GM18909 (cell line): ENCODE measurements at regions not wholly inside any gene's neighbourhood (a gene's known extent, or its start where the extent isn't known, plus 50 kb on each side); places are given as distances from the start of the nearest gene placed in this dataset.

Experiments used
- ATAC-seq: cut with Tn5 transposase; IDR thresholded peaks from one replicate; pipeline ENCODE4 v1.9.1; 2021; ENCODE audit warnings: mild to moderate bottlenecking; ENCODE audit not compliant: unreplicated experiment, poor library complexity

DNA sequence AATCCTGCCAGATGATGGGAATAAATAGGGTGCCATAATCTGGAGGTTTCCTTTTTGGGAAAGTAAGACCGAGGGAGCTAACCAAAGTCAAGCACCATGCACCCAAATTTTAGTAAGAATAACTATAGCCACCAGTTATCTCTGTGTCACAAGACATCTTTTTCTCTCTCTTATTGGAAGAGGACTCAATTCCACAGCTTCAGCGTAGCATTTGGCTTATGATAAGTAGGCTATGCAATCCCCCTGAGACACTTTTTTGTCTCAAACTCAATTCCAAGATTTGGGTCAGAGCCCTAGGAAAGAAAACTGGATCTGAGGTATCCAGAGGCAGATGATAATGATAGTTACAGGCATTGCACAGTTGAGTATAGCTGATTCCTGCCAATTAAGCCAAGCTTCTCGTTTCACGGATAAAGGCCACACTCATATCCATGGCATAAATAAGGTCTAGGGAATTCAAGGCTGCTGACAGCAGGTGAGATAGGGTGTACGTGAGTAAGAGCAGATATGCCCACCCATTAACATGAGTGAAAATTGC lies 425.2 kb upstream of the CNTNAP2 start:
- ATAC-seq = no peak

DNA sequence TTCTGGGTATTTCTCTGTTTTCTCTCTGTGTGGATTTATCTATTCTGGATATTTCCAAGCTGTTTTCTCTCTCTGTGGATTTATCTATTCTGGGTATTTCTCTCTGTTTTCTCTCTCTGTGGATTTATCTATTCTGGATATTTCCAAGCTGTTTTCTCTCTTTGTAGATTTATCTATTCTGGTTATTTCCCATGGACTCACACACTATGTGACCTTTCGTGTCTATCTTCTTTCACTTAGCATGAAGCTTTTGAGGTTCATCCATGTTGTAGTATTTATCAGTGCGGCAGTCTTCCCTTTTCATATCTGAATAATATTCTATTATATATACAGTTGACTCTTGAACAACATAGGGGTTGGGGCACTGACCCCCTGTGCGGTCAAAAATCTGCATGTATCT lies 435.0 kb upstream of the CNTNAP2 start:
- no peak for ATAC-seq

DNA sequence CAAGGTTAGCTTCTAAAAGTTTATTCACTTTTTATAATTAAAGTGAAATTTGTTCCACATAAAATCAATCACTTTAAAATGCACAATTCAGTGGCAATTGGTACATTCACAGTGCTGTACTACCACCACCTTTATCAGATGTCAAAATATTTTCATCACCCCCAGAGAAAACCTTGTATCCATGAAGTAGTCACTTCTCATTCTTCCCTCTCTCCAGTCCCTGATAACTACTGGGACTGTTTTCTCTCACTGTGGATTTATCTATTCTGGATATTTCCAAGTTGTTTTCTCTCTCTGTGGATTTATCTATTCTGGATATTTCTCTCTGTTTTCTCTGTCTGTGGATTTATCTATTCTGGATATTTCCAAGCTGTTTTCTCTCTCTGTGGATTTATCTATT lies 435.4 kb upstream of the CNTNAP2 start:
- ATAC-seq = no peak

DNA sequence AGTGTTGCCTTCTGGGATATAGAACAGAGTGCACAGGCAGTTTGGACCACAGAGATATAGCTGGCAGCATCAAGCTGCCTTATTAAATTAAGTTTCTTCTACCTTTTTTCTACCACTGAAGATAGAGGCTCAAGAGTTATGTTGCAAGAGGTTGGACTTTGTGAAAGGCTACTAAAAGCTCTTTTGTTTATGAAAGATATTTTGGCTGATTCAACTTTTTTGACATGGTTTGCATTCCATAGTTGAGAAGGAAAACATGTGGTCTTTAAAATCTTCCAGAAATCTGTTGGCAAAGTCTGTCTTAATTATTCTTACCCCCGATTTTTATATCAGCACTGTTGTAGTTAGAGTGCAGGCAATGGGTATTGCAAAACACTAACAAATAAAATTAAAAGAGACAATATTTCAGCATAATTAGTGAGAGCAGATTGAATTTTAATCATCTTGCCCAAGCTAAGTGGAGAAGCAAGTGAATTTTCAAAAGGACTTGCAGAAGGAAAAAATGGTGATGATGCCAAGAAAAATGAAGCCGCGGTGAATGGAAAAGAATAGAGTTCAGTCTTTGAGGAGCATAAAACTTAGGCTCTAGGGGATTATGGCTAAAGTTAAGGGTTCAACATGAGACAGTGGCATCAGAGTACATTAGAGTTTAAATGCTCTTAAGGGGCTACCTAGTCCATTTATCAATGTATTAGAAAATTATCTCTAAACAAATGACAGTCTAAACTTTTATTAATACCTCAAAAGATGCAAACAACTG lies 450.9 kb upstream of the CNTNAP2 start:
- ATAC-seq = no peak

DNA sequence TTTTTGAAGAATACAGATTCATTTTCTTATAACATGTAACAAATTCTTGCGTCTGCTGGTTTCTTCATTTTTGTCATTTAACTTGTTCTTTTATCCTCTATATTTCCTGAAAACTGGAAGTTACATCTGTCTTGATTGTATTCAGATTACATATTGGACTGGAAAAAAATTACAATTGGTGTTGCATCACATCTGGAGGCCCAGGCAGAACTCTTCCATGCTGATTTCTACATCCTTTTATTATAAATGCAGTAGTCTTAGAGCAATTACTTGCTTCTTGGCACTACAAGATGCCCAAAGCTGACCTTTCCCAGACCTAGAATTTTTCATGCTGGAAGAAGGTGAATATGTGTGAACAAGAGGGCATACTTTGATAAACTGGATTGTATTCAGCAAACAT lies 460.9 kb upstream of the CNTNAP2 start:
- ATAC-seq = no peak

DNA sequence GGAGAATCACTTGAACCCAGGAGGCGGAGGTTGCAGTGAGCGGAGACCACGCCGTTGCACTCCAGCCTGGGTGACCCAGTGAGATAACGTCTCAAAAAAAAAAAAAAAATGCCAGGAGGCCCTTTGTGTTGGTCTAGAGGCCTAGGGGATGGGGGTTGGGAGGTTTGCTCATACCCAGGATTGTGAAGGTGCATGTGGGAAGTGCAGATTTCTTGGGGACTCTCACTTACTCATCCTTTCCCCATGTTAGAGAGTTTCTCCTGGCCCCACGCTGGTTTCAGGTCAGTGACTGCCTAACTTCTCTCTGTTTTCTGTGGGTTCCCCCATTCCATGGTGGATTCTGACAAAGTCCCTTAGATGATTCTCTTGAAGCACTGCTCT lies 471.5 kb upstream of the CNTNAP2 start:
- ATAC-seq = no peak

DNA sequence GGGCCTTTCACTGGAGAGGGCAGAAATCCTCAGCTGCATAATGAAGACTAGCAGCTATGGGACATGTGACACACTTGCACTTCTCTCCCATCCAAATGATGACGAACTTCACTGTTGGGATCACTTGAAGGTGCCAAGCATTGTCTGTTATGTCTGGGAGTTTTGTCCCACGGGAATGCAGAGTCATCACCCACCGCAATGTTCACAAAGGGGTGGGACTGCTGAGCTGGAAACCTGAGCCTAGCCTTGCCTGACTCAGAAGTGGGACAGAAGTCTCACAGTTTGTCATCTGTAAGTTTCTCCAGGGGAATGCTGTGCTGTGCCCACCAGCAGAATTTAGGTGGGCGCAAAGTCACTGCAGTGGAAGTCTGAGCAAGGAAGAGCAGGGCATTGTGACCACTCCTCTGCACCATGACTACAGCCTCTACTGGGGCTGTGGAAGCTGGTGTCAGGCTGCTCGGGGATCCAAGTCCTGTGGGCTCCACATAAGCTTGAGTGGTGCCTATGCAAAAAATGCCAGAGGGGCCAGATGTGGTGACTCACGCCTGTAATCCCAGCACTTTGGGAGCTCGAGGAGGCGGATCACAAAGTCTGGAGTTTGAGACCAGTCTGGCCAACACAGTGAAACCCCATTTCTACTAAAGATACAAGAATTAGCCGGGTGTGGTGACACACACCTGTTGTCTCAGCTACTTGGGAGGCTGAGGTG lies 472.0 kb upstream of the CNTNAP2 start:
- no peak for ATAC-seq

DNA sequence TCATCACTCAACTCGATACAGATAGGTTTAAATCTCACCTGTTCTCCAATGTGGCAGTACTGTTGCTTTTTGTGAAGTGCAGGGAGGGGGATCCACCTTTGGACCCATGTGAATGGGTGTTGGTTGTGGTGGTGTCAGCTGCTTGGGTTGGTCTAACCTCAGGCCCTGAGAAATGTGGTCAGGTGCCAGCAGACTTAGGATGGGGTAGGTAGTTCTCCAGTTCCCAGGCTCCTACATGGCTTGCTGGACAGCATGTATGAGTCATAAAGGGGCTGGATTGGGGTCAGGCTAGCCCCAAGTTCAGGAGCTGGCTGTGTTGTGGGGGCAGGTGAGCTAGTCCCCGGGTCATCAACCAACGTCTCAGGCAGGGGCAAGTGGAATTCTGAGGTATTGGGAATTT lies 472.6 kb upstream of the CNTNAP2 start:
- no peak for ATAC-seq

DNA sequence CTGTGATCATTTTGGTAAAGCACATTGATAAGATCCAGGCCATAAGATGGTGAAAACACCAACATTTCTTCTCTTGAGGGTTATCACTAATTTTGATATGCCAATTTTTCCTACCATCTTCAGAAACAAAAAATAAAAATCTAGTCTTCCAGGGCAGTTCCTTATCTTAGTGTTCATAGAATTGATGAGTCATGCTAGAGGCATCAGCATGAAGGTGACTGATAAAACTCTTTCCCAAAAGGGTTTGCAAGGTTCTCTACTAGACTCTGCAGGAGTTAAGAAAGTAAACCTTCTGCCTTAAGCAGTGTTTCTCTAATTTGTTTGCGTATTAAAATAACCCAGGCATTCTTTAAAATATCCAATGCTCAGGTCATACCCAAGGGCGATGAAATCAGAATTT lies 483.1 kb upstream of the CNTNAP2 start:
- no peak for ATAC-seq

DNA sequence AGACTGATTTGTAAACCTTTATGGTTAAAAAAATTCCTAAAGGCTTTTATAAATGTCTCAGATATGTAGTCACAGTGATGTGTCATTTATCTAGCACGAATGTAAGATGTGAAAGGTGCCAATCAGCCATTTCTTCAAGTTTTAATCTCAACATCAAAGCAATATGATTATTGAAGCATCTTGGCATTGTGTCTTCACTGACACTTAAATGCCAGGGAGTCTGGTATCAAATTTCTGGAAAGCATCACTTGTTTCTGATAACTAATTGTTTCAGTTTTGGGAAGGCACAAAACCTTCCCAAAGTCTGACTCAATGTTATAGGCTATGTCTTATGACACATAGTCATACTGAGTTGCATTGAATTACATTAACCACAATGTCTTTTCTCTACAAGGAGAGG lies 492.0 kb upstream of the CNTNAP2 start:
- no peak for ATAC-seq

DNA sequence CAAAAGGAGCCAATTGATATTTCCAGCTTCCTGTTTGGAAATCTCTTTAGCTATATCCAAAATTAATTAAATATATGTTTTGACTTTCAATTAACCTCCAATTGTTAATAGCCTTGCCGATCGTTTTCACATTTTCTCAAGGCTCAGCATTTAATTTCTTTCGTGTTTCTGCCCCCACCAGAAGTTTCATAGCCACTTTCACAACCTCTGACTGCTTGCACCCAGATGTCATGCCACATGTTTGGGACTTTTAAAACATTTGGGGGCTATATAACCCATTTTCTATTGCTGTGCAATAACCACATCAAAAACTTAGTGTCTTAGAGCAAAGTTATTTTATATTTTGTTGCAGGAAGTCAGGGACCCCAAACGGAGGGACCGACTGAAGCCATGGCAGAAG lies 510.6 kb upstream of the CNTNAP2 start:
- no peak for ATAC-seq

DNA sequence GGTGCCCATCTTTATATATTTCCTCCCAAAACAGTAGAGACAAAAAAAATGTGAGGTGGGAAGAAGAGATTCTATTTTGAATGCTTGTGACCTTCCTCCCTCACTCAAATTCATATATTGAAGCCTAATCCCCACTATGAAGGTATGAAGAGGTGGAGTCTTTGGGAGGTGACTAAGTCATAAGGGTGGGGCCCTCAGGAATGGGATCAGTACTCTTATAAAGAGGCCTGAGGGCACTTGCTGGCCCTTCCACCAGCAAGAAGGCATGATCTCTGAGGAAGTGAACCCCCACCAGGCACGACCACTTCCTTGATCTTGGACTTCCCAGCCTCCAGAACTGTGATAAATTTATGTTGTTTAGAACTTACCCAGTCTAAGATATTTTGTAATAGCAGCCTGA lies 517.2 kb upstream of the CNTNAP2 start:
- ATAC-seq = no peak

DNA sequence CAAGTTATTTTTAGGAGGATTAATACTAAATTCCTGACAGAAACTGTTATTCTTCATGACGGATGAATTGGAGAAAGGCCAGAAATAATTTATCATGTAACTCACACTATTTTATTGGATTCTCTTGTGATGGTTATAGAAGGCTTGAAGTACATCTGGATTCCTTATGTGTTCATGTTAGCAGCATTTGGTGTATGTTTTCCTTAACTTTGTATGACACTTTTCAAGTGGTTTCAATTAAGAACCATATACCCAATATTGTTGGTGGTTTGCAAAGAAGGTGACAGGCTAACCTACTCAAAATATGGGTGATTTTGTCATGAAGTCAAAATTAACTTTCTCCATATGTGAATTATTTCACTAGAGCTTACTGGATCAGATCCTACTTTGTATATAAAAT lies 532.2 kb upstream of the CNTNAP2 start:
- no peak for ATAC-seq

DNA sequence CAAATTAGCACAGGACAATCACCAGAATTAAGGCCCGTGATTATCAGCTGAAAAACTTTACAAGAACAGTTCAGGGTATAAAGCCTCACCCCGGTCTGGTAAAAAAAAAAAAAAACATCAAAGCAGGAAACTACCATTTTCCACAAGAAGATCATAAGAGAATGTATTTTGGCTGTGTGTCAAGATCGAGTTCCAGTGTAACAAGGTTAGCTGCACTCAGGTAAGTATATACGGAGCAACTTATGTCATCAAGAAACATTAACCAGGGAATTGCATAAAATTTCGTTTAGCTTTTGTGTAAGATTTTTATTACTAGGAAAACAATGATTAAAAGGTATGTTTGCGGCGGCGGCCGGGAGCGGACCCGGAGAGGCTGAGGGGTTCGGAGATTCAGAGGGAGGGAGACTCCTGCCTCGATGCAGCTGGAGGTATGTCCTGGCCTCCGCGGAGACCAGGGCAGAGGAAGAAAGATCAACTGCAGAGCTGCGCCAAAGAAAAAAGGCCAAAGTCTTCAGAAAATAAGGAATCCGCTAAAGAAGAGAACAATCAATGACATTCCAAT lies 533.8 kb upstream of the CNTNAP2 start:
- no peak for ATAC-seq

DNA sequence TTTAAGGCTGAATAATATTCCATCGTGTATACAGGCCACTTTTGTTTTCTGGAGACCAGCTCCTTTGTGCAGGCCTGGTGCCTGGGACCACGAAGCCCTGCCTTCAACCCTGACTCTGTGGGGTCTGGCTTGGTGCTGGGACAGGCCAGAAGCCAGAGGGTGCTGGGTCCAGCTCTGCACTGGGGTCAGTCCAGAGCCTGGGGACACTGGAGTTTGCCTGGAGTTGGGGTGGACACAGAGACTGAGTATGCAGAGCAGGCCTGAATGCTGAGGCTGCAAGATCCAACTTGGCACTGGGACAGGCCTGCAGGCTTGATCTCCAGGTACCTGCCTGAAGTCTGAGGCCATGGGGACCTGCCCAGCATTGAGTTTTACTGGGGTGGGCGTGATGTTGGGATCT lies 558.8 kb upstream of the CNTNAP2 start:
- ATAC-seq = no peak

DNA sequence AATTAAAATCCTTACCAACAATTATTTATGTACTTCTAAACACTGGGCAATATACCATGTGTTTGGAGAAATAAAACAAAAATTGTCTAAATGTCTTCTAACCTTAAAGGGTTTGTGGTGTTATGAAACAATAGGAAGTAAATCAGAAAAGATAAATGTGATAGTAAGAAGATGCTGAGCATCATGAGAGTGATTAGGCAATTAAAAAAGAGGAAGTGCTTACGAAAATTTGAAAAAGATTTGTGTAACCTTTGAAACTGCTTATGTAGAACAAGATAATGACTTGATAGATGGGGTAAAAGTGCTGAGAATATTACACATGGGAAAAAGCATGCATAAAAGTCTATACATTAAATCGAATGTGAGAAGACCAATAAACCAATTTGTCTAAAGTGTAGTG lies 573.4 kb upstream of the CNTNAP2 start:
- no peak for ATAC-seq

DNA sequence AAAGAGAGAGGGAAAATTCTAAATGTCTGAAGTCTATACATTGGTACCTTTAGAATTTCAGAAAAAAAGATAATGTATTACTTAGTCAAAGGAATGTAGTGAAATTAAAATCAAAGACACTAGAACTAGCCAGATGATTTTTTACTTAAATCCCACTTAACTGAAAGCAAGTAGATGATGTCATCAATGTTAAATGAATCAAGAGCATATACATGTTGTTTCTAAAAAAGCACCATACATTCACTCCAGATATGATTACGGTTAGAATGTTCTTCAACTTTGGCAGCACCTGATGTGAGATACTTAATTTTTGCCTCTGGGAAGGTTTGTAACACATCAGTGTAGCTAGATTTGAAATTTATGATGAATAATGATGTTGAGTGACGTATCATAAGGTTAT lies 576.7 kb upstream of the CNTNAP2 start:
- ATAC-seq = no peak

DNA sequence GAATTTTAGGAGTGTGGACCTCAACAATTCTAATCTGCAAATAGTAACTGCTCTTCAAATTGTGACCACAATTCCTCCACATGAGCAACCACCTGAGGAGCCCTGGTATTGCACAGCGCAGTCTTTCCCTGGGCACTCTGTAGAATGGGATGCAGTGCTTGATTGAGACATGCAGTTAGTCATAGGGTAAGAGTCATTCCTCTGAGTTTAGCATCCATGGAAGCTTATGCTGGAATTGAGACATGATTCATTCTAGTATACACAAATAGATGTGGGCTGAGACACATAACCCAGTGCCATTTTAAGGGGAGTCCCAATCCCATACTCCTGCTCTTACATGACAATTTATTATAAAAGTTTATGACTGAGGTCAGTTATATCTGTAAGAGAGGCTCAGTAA lies 582.3 kb upstream of the CNTNAP2 start:
- no peak for ATAC-seq

DNA sequence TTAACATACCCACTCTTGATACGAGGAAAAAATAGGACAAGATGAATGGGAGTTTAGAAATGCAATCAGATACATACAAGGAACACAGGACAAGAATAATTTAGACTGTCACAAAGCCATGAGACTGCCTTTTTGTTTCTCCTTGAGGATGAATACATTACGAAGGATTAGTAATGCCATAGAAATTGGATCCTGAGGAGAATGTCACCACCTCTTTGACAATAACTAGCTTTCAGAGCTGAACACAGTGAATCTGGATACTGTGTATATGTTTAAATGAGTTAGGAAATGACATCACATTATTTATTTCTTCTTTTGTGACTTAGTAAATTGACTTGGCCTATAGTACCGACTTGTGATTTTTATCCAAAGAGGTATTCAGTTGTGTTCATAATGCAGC lies 596.3 kb upstream of the CNTNAP2 start:
- no peak for ATAC-seq

DNA sequence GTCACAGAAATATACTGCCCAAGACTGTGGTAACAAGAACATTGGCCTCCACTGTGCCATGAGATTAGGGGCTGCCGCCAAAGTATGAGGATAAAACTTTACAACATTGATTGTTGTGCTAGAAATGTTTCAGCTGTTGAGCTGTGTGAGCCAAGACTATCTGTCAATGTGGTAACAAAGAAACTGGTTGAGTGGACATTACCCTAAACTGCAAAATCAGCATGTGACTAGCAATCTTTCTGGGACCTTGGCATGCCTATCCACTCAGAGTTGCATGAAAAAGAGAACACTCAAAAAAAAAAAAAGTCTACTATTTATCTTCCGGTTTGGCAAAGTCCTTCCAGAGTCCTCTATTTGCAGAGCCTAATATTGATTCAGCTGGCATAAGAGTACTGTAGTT lies 605.6 kb upstream of the CNTNAP2 start:
- no peak for ATAC-seq

DNA sequence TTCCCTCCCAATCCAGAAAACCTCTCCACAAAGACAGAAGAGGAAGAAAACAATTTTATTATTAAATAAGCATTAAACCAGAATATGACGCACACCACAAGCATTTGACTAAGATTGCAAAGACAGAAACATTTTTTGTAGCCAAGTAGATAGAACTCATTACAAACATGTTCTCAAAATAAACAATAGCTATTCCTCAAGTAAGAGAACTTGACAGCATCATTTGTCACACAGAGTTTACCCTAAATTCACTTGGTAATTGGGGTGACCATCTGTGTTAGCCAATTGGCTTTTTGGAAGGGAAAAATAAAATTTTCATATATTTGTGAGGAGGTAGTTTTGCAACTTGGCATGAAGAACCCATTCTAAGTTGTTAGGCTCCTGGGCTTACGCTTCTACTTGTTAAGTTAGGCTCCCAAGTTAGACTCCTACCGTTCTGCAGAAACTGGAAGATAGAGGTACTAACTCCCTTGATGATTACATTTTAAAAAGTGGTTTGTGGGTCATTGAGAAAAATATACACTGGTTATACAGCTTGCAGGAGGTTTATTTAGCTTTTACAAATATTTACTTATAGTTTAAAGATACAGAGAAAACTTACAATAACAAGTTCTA lies 618.6 kb upstream of the CNTNAP2 start:
- no peak for ATAC-seq
